Hematopoietic multipotent progenitor cell treated with erythropoietin and hydrocortisone succinate and interleukin-3 and kit ligand, for 6 days (in vitro differentiated cells): ENCODE measurements at regions not wholly inside any gene's neighbourhood (a gene's known extent, or its start where the extent isn't known, plus 50 kb on each side); places are given as distances from the start of the nearest gene placed in this dataset.
"Not testable (repeated sequence)": the region's sequence is repeated elsewhere in the genome, so short reads cannot be mapped to it uniquely, and the experiment has no call there.

Experiments used
- DNase-seq: peaks from one replicate; pipeline ENCODE4 v3.0.0-alpha.2; 2015

GRCh38 chr3:177359593-177360357 is 162.5 kb upstream of the TBL1XR1 start:
- DNase-seq, result peak; percentile 99

DNA sequence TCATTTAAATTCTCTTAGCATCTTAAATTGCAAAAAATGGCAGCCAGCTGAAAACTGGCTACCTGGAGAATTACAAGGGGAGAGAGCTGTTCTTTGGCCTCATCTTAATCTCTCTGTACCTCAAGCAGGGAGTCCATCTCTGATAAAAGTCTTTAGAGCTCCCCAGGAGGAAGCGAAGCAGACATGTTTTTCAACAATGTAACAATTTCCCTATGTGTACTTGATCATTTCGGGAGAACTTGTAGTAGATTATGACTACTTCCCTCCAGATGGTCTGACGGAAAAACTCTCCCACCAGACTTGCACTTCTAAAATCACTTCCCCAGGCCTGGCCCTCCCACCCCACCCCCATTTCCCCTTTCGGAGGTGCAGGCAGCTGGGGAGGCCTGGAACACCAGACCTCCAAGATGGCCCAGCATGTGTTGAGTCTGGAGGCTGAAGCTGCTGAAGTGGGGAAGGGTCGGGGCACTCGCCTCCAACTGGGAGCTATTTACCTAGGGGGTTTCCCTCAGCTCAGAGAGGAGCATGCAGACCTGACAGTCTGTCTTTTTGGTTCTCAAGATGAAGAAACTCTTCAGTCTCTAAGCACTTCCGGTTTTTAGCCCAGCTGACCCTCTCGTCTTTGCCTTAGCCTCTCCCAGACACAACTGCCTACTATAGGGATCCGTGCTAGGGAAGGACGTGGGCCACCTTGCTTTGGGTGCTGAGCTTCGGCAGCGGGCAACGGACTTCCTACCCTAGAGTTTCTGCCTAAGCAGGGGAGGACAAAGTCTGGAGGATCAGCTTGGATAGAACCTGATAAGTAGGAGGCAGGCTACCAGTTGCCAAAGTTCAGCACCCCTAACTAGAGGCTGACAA is 164.0 kb upstream of the TBL1XR1 start:
- peak; percentile 28 for DNase-seq

- no peak for DNase-seq
Measured at GRCh38 chr3:177362626-177363025, 165.3 kb upstream of the TBL1XR1 start.

GRCh38 chr3:177364236-177364635 is 167.0 kb upstream of the TBL1XR1 start:
- DNase-seq, result no peak

DNA sequence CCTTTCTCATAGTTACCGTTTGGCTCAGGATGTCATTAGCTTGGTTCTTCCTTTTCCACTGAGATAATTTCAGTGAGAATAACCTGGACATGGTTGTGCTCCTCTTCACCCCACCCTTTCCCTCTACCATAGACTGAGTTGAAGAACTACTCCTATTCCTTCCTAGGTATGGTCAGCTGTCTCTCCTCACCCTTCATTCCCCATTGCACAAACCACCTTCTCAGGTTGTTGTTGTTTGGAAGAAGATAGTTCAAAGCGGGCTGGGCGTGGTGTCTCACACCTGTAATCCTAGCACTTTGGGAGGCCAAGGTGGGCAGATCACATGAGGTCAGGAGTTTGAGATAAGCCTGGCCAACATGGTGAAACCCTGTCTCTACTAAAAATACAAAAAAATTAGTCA is 168.0 kb upstream of the TBL1XR1 start:
- not testable (repeated sequence) for DNase-seq

GRCh38 chr3:177367788-177368187 is 170.5 kb upstream of the TBL1XR1 start:
- no peak for DNase-seq

GRCh38 chr3:177370246-177370822 is 173.1 kb upstream of the TBL1XR1 start:
- no peak for DNase-seq

DNA sequence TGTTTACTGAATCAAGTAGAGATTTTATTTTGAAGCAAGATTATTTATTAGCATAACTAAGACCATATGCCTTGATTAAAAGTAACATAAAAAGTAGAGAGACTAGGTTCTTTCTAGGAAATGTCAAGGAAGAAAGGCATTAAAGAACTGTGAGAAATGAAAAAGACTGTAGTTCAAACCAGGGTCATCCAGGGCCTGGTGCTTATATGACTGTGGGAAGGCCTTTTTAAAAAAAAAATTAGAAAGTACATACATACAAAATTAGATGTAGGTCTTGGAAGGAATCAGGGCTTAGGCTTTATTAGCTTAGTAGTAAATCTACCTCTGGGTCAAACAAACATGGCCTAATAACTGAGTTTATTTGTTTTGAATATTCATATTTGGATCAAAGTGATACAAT is 173.9 kb upstream of the TBL1XR1 start:
- no peak for DNase-seq

GRCh38 chr3:177371888-177372287 is 174.6 kb upstream of the TBL1XR1 start:
- no peak for DNase-seq

DNA sequence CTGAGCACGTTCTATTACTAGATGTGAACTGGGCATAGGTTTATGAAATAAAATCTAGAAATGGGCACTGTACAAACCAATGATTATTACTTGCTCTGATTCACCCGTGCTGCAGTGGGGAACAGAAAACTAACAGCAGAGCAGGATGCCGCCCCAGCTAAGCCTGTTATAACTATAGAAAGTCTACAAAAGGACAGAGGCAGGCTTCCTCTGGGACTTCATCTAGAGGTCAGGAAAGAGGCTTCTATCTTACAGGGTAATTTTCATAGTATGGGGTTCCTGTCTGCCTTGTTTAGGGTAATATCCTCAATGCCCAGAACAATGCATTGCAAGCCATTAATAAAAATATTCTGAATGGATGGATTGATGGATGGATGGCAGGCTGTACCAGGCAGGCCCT is 177.0 kb upstream of the TBL1XR1 start:
- no peak for DNase-seq

DNA sequence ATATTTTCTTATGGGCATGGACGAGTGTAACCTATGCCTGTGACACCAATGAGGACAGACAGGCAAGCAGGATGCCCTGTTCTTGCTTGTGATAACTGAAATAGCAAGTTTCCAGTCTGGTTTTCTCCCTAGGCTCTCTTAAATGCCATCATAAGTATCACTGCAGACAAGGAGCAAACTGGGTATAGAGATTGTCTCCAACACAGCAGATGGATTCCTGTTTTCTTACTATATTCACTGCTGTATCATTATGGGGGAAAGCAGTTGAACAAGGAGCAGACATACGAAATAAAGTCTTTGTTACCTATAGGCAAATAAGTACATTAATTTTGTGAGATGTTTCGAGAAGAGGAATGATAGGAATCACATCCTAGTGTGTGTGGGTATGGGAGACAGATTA is 178.0 kb upstream of the TBL1XR1 start:
- no peak for DNase-seq

- no peak for DNase-seq
Measured at GRCh38 chr3:177377166-177377565, 179.9 kb upstream of the TBL1XR1 start.

DNA sequence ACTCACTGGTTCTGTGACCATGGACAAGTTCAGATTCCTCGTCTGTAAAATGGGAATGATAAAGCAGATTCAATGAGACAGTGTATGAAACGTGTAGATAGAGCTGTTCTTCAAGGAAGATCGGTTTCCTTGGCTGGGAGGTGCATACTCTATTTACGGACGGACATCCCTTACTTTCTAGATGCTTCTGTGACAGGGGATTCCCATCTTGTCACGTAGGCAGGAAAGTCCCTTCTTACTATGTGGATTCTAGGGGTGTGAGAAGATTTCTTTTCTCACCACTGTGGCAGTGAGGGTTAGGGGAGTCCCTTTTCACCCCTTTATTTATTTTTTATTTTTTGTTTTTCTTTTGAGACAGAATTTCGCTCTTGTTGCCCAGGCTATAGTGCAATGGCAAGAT is 180.9 kb upstream of the TBL1XR1 start:
- no peak for DNase-seq

DNA sequence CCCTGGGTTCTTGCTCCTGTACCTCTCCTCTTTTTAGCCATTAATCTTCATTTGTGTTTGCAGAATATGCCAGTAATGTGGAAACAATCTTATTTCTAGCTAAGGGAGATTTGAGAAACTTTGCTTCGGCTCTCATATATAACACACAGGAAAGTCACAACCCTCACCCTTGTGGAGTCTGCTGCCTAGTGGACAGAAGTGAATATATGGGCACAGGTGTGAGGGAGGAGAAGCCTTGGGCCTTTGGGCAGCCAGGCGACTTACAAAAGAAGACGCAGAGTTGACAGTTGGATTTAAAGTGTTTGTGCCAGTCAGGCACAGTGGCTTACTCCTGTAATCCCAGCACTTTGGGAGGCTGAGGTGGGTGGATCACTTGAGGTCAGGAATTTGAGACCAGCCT is 181.8 kb upstream of the TBL1XR1 start:
- peak; percentile 25 for DNase-seq

- no peak for DNase-seq
Measured at GRCh38 chr3:177381070-177381469, 183.8 kb upstream of the TBL1XR1 start.

DNA sequence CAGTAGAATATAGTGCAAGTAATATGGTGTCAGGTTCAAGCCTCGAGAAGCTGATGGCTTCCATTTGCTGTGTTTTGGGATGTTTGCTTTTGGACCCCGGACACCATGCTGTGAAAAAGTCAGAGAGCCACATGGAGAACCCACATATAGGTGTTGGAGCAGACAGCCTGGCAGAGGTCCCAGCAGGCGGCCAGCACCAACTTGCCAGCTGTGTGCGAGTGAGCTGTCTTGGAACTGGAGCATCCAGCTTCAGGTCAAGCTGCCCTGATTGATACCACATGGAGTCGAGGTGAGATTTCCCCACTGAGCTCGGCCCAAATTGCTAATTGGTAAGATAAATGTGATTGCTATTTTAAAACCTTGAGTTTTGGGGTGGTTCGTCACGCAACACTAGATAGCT is 185.7 kb upstream of the TBL1XR1 start:
- DNase-seq, result no peak

GRCh38 chr3:177385186-177385585 is 187.9 kb upstream of the TBL1XR1 start:
- no peak for DNase-seq

GRCh38 chr3:177385831-177386301 is 188.6 kb upstream of the TBL1XR1 start:
- DNase-seq, result no peak

DNA sequence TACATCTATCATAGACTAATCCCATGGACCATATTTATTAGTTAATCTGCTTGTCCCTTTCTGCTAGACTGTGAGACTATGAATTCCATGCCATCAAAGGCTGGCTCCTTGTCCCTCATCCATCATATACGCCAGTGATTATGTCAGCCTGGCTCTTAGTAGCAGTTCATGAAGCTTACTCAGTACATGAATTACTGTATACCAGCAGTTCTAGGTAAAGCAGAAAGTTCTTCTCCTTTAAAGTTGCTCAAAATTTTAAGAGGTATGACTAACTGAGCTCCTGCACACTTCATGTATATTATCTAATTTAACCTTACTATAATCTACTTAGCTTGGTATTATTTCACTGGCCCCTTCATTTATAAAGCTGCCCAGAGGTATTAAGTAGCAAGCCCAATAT is 190.9 kb upstream of the TBL1XR1 start:
- DNase-seq, result no peak

DNA sequence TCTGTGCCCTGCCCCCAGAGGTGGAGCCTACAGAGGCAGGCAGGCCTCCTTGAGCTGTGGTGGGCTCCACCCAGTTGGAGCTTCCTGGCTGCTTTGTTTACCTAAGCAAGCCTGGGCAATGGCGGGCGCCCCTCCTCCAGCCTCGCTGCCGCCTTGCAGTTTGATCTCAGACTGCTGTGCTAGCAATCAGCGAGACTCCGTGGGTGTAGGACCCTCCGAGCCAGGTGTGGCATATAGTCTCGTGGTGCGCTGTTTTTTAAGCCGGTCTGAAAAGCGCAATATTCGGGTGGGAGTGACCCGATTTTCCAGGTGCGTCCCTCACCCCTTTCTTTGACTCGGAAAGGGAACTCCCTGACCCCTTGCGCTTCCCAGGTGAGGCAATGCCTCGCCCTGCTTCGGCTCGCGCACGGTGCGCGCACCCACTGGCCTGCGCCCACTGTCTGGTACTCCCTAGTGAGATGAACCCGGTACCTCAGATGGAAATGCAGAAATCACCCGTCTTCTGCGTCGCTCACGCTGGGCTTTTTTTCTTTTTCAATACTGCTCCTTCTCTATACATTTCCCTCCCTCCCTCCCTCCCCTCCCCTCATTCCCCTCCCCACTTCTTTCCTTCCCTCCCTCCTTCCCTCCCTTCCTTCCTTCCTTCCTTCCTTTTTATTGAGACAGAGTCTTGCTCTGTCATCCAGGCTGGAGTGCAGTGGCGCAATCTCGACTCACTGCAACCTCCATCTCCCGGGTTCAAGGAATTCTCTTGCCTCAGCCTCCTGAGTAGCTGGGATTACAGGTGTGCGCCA is 197.1 kb upstream of the TBL1XR1 start:
- DNase-seq, result not testable (repeated sequence)

GRCh38 chr3:177396733-177397132 is 199.5 kb upstream of the TBL1XR1 start:
- DNase-seq, result no peak

DNA sequence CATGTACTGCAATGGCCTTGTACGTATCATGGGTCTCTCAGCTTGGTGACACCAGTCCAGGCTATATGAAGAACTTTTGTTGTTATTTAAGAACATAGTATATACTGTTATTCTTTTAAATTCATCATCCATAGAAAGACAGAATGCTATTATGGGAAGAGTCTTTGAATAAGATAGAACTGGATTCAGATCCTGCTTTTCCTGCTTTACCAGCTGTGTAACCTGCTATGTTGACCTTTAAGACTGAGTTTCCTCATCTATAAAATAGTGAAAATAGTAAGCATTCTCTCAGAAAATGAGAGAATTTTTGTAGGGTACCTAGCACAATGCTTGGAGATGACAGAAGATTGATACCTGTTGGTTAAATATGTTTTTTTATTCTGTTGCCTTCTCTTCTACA is 204.1 kb upstream of the TBL1XR1 start:
- DNase-seq, result no peak

DNA sequence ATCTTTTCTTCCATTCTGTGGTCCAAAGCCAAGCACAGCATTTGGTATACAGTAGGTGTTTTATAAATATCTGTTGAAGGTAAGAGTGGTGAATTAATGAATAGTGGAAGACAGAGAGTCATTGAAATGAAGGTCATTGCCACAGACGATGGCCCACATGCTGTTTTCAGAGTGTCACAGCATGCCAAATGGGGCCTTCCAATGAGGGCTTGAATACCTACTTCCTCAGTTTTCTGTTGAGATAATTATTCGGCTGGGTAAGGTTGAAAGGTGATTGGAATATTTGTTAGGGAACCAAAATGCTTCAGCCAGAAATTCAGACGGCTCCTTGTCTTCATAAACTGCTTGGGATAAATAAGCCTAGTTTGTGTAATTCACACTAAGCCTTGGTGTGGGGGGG is 205.3 kb upstream of the TBL1XR1 start:
- no peak for DNase-seq
